ENCODE measurements at regions not wholly inside any gene's neighbourhood (a gene's known extent, or its start where the extent isn't known, plus 50 kb on each side); places are given as distances from the start of the nearest gene placed in this dataset.

DNA sequence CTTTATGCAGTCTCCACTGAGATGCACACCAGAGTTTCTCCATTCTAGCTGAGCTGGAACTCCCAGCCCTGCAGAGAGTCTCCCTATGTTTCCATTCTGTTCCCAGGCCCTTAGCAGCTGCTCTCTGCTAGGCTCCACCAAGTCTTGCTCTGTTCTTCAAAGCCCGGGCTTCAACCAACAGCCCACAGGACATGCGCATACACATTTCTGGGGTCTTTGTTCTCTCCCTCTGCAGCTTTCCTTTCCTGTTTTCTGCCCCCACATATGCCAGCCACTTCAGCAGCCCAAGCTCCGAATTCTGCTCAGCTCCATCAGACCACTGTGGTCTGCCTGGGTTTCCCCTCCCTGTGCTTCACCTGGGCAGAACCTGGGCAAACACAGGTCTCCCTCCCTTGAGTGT, 205.9 kb downstream of the CBLN1 start:
- DNase-seq: no peak

DNA sequence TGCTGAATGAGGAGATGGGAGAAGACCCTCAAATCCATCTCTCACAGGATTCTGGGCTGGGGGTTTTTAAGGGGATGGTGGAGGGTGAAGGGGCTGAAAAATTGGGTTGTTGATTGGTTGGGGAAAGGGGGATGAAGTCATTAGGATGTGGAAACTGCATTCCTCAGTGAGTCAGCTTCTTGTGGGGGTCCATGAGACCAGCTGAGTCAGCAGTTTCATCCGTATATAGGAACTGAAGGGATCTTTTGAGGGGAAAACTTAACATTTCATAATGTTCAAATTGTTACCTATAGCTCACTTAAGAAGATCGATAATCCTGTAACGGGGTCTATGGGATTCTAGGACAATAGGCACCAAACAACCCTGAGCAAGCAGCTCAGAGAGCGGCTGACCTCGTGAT, 213.4 kb downstream of the CBLN1 start:
- no peak for DNase-seq

DNA sequence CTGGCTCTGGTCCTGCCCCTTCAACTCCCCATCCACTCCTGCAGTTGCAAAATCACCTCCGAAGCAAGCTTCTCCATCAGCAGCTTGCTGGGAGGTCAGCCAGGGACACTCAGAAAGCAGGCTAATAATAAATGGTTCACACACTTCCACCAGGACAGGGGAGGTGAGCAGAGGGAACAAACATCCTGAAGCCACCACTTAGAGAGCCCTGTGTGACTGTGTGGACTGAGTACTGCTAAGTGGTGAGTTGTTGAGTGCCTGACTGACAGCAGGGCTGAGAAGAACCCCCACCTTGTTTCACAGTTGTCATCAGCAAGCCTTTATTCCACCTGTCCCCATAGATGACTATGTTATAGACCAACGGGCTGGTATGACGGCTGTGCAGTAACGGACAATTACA, 213.9 kb downstream of the CBLN1 start:
- DNase-seq: no peak

DNA sequence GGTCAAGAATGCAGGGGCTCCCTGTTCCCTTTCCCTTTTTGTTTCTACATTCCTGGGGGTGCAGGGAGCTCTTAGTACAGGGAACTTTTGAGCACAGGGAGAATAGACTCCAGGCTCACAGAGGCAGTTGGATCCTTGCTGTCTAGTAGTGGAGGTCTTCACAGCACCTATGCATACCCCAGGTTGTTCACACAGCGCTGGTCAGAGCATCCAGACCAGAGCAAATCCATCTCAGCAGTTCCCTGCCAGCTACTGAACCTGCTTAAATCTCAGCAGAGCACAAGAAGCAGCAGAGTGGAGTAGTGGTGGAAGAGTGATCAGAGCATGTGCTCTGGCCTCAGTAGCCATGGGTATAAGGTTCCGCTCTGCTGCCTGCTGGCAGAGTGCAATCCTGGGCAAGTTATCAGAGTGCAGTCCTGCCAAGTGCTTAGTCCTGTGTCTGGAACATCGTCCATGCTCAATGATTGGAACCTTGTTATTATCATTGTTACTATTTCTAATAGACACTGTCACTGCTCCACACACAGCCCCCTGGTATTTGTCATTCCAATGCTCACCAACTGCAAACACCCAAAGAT, 220.4 kb downstream of the CBLN1 start:
- DNase-seq: no peak

DNA sequence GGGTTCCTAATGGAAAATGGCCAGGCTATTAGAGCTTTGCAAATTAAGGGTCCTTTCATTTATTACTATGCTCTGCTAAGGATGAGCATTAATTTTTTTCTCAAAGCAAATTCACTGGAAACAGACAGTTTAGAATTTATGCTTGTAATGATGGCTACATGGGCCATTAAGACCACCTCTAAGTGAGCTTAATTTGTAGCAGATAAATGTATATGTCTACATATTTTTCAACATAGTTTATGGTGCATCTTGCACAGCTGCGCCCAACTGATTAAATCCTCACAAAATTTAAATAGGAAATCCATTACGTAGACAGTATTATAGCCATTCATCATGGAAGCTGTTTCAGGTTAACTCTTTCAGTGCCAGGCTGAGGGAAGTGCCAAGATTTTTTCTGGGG, 220.9 kb downstream of the CBLN1 start:
- DNase-seq: no peak

DNA sequence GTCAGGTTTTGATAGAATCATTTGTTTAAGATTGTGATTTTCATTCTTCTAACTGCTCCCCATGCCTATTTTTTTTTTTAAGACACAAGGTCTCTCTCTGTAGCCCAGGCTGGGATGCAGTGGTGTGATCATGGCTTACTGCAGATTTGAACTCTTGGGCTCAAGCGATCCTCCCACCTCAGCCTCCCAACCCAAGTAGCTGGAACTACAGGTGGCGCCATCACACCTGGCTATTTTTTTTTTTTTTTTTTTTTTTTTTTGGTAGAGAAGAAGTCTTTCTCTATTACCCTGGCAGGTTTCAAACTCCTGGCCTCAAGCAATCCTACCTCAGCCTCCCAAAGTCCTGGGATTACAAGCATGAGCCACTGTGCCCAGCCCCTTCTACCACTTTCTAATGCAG, 223.3 kb downstream of the CBLN1 start:
- no peak for DNase-seq

DNA sequence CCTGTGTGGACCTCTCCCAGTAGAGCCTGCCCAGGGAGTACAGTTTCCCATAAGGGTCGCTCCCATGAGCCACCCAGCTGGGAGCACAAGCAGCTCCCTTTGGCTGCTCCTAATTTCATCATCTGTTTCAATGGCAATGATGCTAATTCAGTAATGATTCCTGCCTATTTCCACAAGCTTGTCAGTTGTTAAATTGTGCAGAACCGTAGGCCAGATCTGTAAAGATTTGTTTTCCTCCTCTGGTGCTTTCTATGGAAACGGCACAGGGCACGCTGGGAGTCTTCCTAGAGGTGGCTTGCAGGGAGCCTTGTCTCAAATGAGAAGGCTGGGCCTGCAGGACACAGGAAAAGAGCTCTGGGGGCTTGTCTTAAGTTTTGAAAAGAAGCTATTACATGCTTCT, 223.7 kb downstream of the CBLN1 start:
- no peak for DNase-seq

DNA sequence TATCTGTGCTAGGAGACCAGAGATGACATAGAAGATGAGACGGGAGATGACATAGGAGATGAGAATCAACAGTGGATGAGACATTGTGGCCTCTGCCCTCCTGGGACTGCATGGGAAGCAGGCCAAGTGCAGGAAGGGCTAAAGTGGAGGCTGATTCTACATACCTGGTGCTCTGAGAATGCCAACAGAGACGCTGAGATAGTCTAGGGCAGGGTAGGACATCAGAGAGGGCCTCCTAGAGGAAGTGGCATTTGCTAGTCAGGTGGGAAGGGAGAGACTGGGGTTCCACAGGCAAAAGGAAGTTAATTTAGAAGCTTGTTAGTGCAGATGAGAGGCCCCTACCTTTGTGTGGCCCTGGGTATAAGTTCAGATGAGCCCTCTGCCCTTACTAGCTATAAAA, 224.2 kb downstream of the CBLN1 start:
- no peak for DNase-seq

DNA sequence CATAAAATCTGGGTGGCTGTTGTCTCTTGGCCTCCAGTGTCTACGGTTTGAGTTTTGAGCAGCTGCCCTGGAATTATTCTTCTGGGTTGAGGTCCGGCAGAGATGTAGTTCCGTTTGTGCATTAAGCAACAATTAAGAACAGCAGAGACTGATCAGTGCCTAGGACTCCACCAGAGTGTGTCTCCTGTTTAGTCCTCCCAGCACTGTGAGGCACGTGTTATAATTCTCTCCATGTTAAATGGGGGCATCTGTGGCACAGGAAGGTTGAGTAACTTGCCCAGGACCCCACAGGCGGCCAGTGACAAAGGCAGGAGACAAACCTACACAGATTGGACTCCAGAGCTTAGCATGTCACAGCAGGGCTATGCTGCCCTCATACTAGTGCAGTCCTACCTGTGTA, 225.1 kb downstream of the CBLN1 start:
- DNase-seq: no peak

DNA sequence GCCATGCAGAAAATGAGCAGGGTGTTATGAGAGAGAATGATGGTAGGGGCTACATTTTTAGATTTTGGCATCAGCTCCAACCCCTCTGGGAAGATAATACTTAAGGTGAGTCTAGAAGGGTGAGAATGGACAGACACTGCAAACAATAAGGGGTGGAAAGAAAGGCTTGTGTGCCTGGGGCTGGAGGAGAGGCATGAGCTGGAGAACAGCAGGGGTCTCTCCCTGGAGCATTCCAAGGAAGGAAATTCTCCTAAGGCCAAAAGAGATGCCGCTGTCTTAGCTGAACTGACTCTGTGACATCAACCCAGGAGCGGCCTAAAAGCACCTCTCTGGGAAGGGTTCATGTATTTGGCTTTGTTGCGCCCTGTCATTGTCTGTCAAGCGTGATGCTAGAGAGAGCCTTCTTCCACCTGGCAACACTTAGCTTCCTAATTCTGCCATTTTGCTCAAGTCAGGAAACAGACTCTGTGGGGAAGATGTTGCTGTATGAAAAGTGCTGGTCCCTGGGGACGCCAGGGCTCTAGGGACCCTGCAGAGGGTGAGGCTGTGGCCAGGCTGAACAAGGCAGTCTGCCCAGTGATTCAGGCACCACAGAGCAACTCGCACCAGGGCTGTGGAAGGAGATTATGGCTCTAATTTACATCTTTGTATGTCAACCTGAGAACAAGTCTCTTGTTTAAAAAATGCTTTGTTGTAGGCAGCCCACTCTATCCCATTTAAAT, 225.7 kb downstream of the CBLN1 start:
- DNase-seq: no peak

DNA sequence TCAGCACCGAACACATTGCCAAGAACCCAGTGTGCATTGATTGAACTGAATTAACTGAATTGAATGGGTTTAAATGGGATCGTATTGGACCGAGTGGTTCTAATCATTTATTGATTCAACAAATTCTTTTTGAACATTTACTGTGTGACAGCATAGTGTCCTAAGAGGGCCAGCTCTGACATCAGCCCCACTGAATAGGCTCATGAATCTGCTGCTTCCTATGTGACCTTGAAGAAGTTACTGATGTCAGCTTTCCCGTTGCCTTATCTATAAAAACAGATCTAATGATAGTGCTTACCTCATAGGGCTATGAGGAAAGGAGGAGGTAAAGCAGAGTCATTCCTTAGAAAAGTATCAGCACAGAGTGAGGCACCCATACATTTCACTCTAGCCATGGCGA, 226.3 kb downstream of the CBLN1 start:
- no peak for DNase-seq

DNA sequence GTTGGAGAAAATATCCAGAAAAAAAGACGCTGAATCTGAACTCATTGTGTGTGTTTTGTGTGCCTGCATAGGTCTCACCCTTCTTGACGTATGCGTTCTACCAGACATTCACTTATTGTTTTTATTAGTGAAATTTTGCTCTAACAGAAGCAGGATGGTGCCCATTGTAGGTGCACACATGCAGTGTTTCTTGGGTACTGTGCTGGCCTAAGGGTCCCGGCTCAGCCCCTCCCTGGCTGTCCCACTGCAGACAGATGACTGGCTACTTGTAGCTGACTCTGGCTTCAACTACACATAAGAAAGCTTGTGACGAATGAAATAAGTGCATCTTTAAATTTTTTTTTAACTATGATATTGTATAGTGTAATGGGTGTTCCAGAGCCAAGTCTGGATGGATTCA, 227.0 kb downstream of the CBLN1 start:
- no peak for DNase-seq

DNA sequence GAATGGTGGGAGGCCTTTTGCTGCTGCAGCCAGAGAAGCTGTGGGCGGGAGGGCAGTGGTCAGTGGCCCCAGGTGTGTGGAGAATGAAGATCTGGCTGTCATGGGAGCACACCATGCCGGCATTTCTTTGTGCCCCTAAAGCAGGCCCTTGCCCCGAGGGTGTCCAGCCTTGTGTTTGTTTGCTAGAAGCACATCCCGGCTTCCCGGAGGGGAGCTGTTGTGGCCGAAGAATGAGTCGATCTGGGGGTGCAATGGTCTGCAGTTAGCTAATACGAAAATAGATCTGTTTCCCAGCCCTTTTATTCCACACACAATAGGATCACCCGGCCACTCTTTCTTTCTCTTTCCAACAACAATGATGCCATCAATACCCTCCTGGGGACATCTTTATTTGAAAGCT, 228.8 kb downstream of the CBLN1 start:
- no peak for DNase-seq

DNA sequence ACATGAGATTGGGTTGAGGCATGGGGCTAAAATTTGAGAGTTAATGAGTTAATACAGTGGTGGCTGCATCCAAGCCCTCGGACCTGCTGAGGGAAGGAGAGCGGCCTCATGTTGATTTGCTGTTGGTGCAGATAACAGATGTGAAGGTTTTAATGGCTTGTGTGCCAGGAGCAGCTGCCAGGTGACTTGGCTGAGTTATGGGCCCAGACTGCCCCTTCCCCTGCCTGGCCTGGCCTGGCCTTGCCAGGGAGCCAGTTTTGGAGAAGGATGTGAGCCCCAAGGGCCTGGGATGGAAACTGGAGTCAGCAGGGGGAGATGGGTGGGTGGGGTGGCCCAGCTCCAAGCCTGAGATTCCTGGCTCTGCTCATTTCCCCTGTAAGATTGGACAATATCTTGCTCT, 230.1 kb downstream of the CBLN1 start:
- DNase-seq: no peak

DNA sequence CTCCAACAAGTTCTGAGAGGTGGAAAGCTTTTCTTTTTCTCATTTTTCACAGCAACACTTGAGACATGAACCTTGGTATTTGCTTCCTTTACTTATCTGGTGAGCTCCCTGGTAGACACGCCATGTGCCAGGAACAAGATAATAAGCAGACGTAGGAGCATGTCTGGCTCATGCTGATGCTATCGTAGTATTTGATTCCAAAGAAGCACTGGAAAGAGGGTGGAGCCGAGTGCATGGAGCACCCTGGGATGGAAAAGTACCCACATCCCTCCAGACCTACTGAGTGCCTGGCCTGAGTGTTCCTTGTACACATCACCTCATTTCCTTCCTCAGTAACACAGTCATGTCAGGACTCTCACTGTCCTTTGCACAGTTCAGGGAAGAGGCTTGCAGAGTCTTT, 231.0 kb downstream of the CBLN1 start:
- DNase-seq: no peak

DNA sequence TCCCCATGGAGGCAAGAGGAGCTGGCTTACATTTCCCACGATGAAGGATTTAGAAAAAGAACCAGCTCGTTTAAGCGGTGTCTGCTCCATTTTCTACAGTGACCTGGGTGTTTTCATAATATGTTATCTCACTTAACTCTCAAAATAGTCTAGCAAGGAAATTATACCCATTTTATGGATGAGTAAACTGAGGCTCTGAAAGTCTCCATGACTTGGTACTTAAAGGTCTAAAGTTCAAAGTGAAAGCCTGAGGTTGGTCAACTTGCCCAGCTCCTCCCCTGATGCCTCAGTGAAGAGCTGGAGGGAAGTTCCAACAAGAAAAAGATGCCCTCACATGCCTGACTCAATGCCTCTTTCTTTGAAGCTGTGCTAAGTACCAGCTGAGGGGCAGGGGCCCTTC, 232.0 kb downstream of the CBLN1 start:
- DNase-seq: no peak

DNA sequence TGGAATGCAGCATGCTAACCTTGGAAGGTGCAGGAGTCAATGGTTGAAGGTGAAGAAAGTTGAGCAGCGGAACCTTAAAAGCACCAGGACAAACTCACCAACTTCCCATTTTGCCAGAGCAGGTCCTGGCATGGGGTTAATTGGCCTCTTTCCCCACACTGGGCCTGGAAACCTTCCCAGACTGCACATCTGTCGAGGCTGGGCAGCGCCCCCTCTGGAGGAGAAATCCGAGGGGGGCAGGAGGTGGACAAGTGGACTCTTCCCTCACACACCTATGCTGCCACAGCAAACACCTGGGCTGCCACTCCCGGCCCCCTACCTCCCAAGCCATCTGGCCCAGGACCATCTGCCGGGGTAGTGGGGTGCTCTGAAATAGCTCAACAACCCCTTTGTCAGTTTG, 232.4 kb downstream of the CBLN1 start:
- DNase-seq: no peak

DNA sequence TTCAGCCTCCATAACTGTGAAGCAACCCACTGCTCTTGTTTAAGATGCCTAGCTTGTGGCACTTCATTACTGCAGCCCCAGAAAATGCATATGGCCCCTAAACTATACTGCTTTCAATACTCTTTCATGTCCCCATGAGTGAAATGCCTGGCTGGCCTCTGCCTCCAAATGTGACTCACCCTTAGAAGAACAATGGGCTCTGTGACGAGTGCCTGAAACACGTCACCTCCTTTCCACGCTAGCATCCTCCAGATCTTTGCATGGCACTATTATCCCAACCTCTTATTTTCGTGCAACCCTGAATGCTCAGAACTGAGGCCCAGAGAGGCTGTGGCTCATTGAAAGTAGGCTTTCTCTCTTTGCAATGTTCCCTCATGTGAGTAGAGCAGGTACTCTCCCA, 233.1 kb downstream of the CBLN1 start:
- DNase-seq: no peak

DNA sequence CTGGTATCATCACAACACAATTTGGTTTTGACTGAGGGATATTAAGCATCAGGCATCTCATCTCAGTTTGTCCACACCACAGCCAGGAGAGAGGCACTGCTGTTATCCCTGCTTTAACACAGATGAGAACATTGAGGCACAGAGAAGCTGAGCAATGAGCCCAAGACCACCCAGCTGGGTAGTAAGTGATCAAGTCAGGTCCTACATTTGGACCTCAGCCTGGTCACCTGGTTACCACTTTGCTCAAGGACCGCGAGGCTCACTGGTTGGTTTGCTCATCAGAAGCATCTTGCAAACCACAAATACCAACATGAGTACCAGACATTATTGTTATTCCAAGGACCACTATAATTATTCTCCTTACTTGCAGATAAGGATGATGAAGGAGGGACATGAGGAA, 245.5 kb downstream of the CBLN1 start:
- no peak for DNase-seq

DNA sequence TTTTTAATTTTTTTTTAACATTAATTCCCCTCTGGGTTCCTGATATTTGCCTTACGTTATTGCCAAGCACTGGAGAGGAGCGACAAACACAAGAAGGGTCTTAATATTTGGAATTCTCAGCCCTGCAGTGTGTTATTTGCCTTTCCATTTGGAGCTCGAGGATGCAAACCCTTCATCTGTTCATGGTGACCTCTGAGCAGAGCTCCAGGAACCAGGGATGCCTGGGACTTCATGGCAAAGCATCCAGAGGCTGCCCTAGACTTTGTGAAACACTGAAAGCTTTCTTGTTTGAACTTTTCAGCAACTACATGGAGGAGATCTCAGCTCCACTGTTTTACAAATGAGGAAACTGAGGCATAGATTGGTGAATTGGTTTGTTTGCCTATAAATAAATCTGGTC, 254.2 kb downstream of the CBLN1 start:
- no peak for DNase-seq

DNA sequence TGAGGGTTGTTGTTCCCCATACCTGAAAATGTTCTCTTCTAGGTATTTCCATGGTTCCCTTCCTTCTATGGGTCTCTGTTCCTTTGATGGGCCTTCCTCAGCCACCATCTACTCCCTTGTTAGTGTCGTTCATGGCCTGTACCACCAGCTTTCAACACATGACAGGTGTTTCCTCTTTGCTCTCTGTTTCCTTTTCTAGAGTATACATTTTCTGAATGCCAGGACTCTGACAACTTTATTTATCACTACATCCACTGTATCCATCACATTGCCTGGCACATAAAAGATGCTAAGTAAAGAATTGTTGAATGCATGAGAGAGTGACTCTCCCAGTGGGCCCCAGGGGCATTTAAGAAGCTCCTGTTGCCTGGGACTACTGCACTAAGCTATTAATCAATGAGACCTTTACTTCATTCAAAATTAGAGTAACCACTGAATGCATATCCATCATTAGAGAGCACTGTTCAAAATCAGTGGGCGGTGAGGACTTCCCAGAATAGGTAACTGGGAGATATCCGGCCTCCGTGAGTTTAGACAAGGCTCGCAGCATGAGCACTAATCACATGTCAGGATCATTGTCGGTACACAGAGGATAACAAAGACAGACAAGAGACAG, 255.0 kb downstream of the CBLN1 start:
- DNase-seq: no peak

DNA sequence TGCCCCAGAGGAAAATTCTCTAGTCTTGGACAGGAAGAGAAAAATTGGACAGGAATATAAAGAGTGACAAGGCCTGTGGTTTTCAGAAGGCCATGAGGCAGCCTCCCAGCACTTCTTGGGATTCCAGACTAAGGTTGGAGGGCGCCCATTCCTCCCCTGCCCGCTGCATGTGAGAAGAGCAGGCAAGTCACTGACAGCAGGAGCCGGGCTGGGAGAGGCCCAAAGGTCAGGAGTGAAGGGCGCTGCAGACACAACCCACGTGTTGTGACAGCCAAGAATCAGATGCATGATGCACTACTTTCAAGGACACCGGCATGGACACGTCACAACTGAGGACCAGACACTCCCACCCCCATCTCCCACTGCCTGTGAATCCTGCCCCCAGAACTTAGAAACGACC, 256.7 kb downstream of the CBLN1 start:
- DNase-seq: no peak

DNA sequence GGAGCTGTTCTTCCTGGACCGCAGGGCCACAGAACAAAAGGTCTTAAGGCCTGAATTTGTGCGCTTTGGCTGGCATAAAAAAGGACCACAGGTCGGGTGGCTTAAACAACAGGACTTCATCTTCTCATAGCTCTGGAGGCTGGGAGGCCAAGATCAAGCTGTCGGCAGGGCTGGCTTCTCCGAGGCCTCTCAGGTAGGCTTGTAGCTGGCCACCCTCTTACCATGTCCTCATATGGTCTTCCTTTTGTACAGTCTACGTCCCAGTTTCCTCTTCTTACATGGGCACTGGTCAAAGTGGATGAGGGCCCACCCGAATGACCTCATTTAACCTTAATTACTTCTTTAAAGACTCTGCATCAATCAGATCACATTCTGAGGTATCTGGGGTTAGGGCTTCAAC, 257.6 kb downstream of the CBLN1 start:
- DNase-seq: no peak

DNA sequence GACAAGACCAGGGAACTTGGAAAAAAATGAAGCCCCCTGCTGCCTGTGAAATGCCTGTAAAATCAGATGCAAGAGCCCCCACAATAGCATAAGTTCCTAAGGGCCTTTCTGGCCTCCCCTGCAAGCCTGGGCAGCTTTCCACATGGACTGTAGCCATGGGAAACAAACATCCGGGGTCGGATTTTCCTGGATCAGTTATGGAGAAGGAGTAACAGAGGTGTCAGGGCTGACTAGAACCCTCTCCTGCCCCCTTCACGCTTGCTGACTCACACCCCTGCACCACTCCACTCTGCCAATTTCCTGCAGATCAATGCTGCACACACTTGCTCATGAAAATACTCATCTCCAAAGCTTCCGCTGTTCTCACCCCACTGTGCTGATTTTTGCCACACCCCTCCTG, 258.6 kb downstream of the CBLN1 start:
- DNase-seq: no peak
